HCT116 (cell line): ENCODE measurements at regions not wholly inside any gene's neighbourhood (a gene's known extent, or its start where the extent isn't known, plus 50 kb on each side); places are given as distances from the start of the nearest gene placed in this dataset.

Source experiments
- ATAC-seq: fragments of 200-7000 bp; cut with Tn5 transposase; 2 replicates; pipeline ENCODE4 v1.9.1; 2020; ENCODE audit warnings: mild to moderate bottlenecking, moderate library complexity
- BruUV-seq: library from RNA; stranded (reverse); fragments of 400-500 nt; replicated peaks from 2 replicates; lab custom pipeline; 2021; lab: Mats Ljungman, UMichigan
- CTCF ChIA-PET: fragments of 300-600 bp; sonication (Branson Sonifier 250); formaldehyde crosslinking; loops from one replicate; lab custom pipeline; 2021; ENCODE audit warnings: antibody characterized with exemption; lab: Charles Lee
- POLR2A ChIA-PET: fragments of 300-600, 350-600 bp; sonication (Branson Sonifier 250); formaldehyde crosslinking; loops from one replicate; lab custom pipeline; 2021; ENCODE audit warnings: antibody characterized with exemption; lab: Charles Lee
- RAD21 ChIA-PET, 2 experiments: fragments of 300-600 bp; sonication (Branson Sonifier 250); formaldehyde crosslinking; loops; one replicate each; lab custom pipeline; 2023; ENCODE audit warnings: low total read pairs in 2 of 2; ENCODE audit not compliant: uncharacterized antibody in 2 of 2, unreplicated experiment in 2 of 2, low non-redundant PET in 1 of 2; lab: Charles Lee
- DNase-seq: peaks from one replicate; pipeline ENCODE4 v3.0.0-alpha.2; 2010; ENCODE audit warnings: low read depth, low spot score
- H2AFZ ChIP-seq: fragments of 200-600 bp; shearing (Covaris generic), sonication (generic); 2 replicates; pipeline ENCODE4 v1.6.1; 2017; ENCODE audit warnings: low read depth, mixed run types, mixed read lengths, antibody characterized with exemption, low read length; ENCODE audit not compliant: poor library complexity, severe bottlenecking
- H3K27ac ChIP-seq: 2 replicates; pipeline ENCODE4 v1.5.1; 2012; ENCODE audit warnings: low read depth, low read length
- H3K27me3 ChIP-seq: fragments of 200-600 bp; sonication (generic); 2 replicates; pipeline ENCODE4 v1.6.1; 2016; ENCODE audit warnings: mixed run types, low read length, mixed read lengths; ENCODE audit not compliant: insufficient read depth
- H3K36me3 ChIP-seq, 2 experiments: fragments of 200-500 bp in 1 of 2; fragments of 200-600 bp in 1 of 2; sonication (Bioruptor generic) in 1 of 2; sonication (generic) in 1 of 2; 2 replicates each; pipeline versions ENCODE4 v1.5.1 to v1.6.1; 2014 to 2016; ENCODE audit warnings: low read length in 2 of 2, inconsistent platforms in 1 of 2, mixed read lengths in 1 of 2, mixed run types in 1 of 2; ENCODE audit not compliant: insufficient read depth in 2 of 2, control insufficient read depth in 1 of 2
- H3K4me1 ChIP-seq, 2 experiments: fragments of 200-600 bp in 1 of 2; sonication (generic) in 1 of 2; 2 replicates each; pipeline versions ENCODE4 v1.5.1 to v1.6.1; 2012 to 2017; ENCODE audit warnings: low read length in 2 of 2, inconsistent platforms in 1 of 2, mild to moderate bottlenecking in 1 of 2, mixed read lengths in 1 of 2, mixed run types in 1 of 2, moderate library complexity in 1 of 2; ENCODE audit not compliant: insufficient read depth in 2 of 2, control insufficient read depth in 1 of 2
- H3K4me2 ChIP-seq: fragments of 200-600 bp; sonication (generic); 2 replicates; pipeline ENCODE4 v1.6.1; 2017; ENCODE audit warnings: mixed run types, low read length, mixed read lengths
- H3K4me3 ChIP-seq, 2 experiments: fragments of 200-600 bp in 1 of 2; sonication (generic) in 1 of 2; replicated peaks in 1 of 2; 2 replicates each; pipeline ENCODE4 v1.5.1; 2011 to 2016; ENCODE audit warnings: low read length in 2 of 2, control low read depth in 1 of 2, low read depth in 1 of 2, mild to moderate bottlenecking in 1 of 2, mixed read lengths in 1 of 2, mixed run types in 1 of 2
- H3K79me2 ChIP-seq: fragments of 200-600 bp; sonication (generic); 2 replicates; pipeline ENCODE4 v1.6.1; 2017; ENCODE audit warnings: mild to moderate bottlenecking, mixed run types, low read length, moderate library complexity, mixed read lengths; ENCODE audit not compliant: insufficient read depth
- H3K9ac ChIP-seq: fragments of 200-600 bp; sonication (generic); 2 replicates; pipeline ENCODE4 v1.6.1; 2016; ENCODE audit warnings: low read length, mixed read lengths
- H3K9me2 ChIP-seq: fragments of 200-600 bp; sonication (generic), shearing (Covaris generic); 2 replicates; pipeline ENCODE4 v1.6.1; 2017; ENCODE audit warnings: mixed run types, mild to moderate bottlenecking, moderate library complexity; ENCODE audit not compliant: insufficient read depth
- H3K9me3 ChIP-seq, 2 experiments: fragments of 200-500 bp in 1 of 2; fragments of 200-600 bp in 1 of 2; sonication (Bioruptor generic) in 1 of 2; sonication (generic) in 1 of 2; 2 replicates each; pipeline ENCODE4 v1.6.1; 2014 to 2017; ENCODE audit warnings: low read length in 2 of 2, mixed read lengths in 2 of 2, inconsistent platforms in 1 of 2, low read depth in 1 of 2, mild to moderate bottlenecking in 1 of 2, mixed run types in 1 of 2, moderate library complexity in 1 of 2; ENCODE audit not compliant: control insufficient read depth in 1 of 2, insufficient read depth in 1 of 2
- H4K20me1 ChIP-seq: fragments of 200-600 bp; sonication (generic), shearing (Covaris generic); 2 replicates; pipeline ENCODE4 v1.6.1; 2017; ENCODE audit warnings: mixed run types, mild to moderate bottlenecking, moderate library complexity; ENCODE audit not compliant: insufficient read depth
- CEBPB ChIP-seq: IDR thresholded peaks from 2 replicates; pipeline ENCODE4 v1.6.1; 2012; ENCODE audit warnings: low read depth
- ELF1 ChIP-seq: IDR thresholded peaks from 2 replicates; pipeline ENCODE4 v1.6.1; 2012; ENCODE audit warnings: low read depth, borderline replicate concordance
- EZH2 ChIP-seq: fragments of 200-600 bp; sonication (generic); IDR thresholded peaks from 2 replicates; pipeline ENCODE4 v1.6.1; 2017; ENCODE audit warnings: antibody characterized with exemption, mixed run types
- JUND ChIP-seq: IDR thresholded peaks from 2 replicates; pipeline ENCODE4 v1.6.1; 2012
- POLR2A ChIP-seq: IDR thresholded peaks from 2 replicates; pipeline ENCODE4 v1.7.0; 2011; ENCODE audit warnings: borderline replicate concordance; ENCODE audit not compliant: insufficient read depth, insufficient read length; ENCODE audit errors: extremely low read depth
- SIN3A ChIP-seq: IDR thresholded peaks from 2 replicates; pipeline ENCODE4 v1.6.1; 2012; ENCODE audit warnings: low read depth
- SRF ChIP-seq: IDR thresholded peaks from 2 replicates; pipeline ENCODE4 v1.6.1; 2012; ENCODE audit warnings: low read depth
- ZNF274 ChIP-seq: fragments of 200-500 bp; sonication (Bioruptor generic); IDR thresholded peaks from 2 replicates; pipeline ENCODE4 v1.6.1; 2014; ENCODE audit warnings: mild to moderate bottlenecking, low read depth, low read length, inconsistent platforms
- intact Hi-C: fragments of 100-400 bp; cut with micrococcal nuclease; formaldehyde crosslinking; loops from 2 replicates; pipeline ENCODE4 v1.10.0; 2022
- TF ChIP-seq, protein P1 (sequence below): IDR thresholded peaks from 2 replicates; pipeline ENCODE4 v1.6.1; 2012
- TF ChIP-seq, protein P2 (sequence below), 3 experiments: fragments of 200-600 bp in 1 of 3; sonication (generic) in 1 of 3; IDR thresholded peaks in 2 of 3; conservative IDR thresholded peaks in 1 of 3; 2 replicates each; pipeline ENCODE4 v1.5.1; 2012 to 2017; ENCODE audit warnings: low read depth in 2 of 3, low read length in 2 of 3, antibody characterized with exemption in 1 of 3, borderline replicate concordance in 1 of 3, control low read depth in 1 of 3, mild to moderate bottlenecking in 1 of 3, mixed read lengths in 1 of 3, mixed run types in 1 of 3, moderate library complexity in 1 of 3; ENCODE audit not compliant: insufficient read depth in 1 of 3

DNA sequence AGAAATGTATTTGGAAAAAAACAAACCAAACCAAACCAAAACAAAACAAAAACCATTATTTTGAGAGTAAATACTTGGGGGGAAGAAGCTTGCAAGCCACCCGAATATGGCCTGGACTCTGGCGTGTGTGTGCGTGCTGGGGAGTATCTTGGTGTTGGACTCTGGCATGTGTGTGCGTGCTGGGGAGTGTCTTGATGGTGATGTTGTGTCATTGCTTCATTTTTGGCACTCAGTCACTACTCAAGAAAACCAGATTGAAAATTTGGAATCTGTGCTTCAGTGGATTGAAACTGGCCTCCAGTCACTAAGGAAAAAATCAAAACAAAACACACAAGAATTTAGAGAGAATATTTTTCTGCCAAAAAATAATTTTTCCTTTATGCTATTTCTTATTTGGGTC lies 76.1 kb downstream of the ARRDC3 start:
- H3K36me3 ChIP-seq = no peaks in the 10 kb centered on the region

More for the DNA sequence above, 76.1 kb downstream of the ARRDC3 start:
- BruUV-seq = no TSS peak
- RAD21 ChIA-PET = no interaction called here
- CTCF ChIA-PET = interaction anchor here (1.5 to 1.8 kb wide), 2 partner anchors 78 to 79 kb away, joined by 3 to 6 read pairs; no protein-coding TSS in a partner anchor
- Histone ChIP-seq H3K27ac (no peak overlapping the region), H3K9ac (no peak overlapping the region), H3K9me3 (no peaks in the 10 kb centered on the region), H3K4me3 (no peak overlapping the region), H3K4me2 (no peak overlapping the region), H4K20me1 (no peaks in the 10 kb centered on the region), H3K27me3 (no peaks in the 10 kb centered on the region), H3K79me2 (no peaks in the 10 kb centered on the region), H3K4me1 (peaks cover 9 to 44% of the 10 kb centered on the region in 2 experiments), H2AFZ (no peak overlapping the region), H3K9me2 (no peaks in the 10 kb centered on the region)
- intact Hi-C loops = no loop called here
- DNase-seq = no peak
- POLR2A ChIA-PET = interaction anchor here (0.7 to 1.7 kb wide), 2 partner anchors 9 to 76 kb away, joined by 3 to 5 read pairs; partner anchors contain the start of gene ARRDC3
- ATAC-seq = no peak
- TF ChIP-seq POLR2A (no peak), EZH2 (no peak), ELF1 (no peak), SIN3A (no peak), SRF (no peak), JUND (no peak), CEBPB (no peak), ZNF274 (no peak)
- TF ChIP-seq, protein P1, sequence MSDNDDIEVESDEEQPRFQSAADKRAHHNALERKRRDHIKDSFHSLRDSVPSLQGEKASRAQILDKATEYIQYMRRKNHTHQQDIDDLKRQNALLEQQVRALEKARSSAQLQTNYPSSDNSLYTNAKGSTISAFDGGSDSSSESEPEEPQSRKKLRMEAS = no peak
- TF ChIP-seq, protein P2, sequence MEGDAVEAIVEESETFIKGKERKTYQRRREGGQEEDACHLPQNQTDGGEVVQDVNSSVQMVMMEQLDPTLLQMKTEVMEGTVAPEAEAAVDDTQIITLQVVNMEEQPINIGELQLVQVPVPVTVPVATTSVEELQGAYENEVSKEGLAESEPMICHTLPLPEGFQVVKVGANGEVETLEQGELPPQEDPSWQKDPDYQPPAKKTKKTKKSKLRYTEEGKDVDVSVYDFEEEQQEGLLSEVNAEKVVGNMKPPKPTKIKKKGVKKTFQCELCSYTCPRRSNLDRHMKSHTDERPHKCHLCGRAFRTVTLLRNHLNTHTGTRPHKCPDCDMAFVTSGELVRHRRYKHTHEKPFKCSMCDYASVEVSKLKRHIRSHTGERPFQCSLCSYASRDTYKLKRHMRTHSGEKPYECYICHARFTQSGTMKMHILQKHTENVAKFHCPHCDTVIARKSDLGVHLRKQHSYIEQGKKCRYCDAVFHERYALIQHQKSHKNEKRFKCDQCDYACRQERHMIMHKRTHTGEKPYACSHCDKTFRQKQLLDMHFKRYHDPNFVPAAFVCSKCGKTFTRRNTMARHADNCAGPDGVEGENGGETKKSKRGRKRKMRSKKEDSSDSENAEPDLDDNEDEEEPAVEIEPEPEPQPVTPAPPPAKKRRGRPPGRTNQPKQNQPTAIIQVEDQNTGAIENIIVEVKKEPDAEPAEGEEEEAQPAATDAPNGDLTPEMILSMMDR (IDR thresholded peaks at IDR 0.05 in 2 of 3, conservative IDR thresholded peaks at IDR 0.05 in 1 of 3; ENCODE audit: borderline replicate concordance in 1 of 3, insufficient read depth in 1 of 3, low read depth in 2 of 3, low read length in 2 of 3) = no peak
- TF ChIP-seq, all 23 proteins: peak for 0
